ENCODE measurements at regions not wholly inside any gene's neighbourhood (a gene's known extent, or its start where the extent isn't known, plus 50 kb on each side); places are given as distances from the start of the nearest gene placed in this dataset.

DNA sequence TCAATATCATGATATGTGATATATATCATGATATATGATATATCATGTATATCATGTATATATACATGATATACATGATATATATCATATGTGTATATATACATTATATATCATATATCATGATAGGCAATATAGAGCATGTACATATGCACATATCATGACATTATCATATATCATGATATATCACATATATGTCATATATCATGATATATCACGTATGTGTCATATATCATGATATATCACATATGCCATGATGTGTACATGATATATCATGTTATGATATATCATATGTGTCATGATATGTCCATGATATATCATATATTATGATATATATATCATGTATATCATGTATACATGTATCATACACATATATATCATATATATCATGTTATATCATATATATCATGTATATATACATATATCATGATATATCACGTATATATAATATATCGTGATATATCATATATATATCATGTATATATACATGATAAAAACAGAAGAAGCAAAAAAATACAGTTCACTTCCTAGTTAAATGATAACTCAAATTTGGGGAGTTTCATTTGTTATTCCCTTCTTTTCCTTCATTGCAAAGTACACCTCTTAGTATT lies 670.1 kb upstream of the EPHA5 start:
- no peak for TF ChIP-seq CTCF (conservative IDR thresholded peaks at IDR 0.05; ENCODE audit: low read depth, low read length)
- no peak overlapping the region for H3K4me3 ChIP-seq (ENCODE audit: low read depth, low read length)
- DNase-seq (ENCODE audit: low read depth): no peak

- no peak overlapping the region for H3K4me3 ChIP-seq (ENCODE audit: low read depth, low read length)
- TF ChIP-seq CTCF (conservative IDR thresholded peaks at IDR 0.05; ENCODE audit: low read depth, low read length): no peak
- DNase-seq (ENCODE audit: low read depth): no peak
These were observed 668.7 kb upstream of the EPHA5 start for GRCh38 chr4:66339007-66339406.

GRCh38 chr4:66331761-66332160 lies 661.5 kb upstream of the EPHA5 start:
- TF ChIP-seq CTCF (conservative IDR thresholded peaks at IDR 0.05; ENCODE audit: low read depth, low read length): no peak
- no peak for DNase-seq (ENCODE audit: low read depth)
- H3K4me3 ChIP-seq (ENCODE audit: low read depth, low read length): no peak overlapping the region

- TF ChIP-seq CTCF (conservative IDR thresholded peaks at IDR 0.05; ENCODE audit: low read depth, low read length): no peak
- H3K4me3 ChIP-seq (ENCODE audit: low read depth, low read length): no peak overlapping the region
- no peak for DNase-seq (ENCODE audit: low read depth)
These were observed 659.8 kb upstream of the EPHA5 start for GRCh38 chr4:66330125-66330524.

DNA sequence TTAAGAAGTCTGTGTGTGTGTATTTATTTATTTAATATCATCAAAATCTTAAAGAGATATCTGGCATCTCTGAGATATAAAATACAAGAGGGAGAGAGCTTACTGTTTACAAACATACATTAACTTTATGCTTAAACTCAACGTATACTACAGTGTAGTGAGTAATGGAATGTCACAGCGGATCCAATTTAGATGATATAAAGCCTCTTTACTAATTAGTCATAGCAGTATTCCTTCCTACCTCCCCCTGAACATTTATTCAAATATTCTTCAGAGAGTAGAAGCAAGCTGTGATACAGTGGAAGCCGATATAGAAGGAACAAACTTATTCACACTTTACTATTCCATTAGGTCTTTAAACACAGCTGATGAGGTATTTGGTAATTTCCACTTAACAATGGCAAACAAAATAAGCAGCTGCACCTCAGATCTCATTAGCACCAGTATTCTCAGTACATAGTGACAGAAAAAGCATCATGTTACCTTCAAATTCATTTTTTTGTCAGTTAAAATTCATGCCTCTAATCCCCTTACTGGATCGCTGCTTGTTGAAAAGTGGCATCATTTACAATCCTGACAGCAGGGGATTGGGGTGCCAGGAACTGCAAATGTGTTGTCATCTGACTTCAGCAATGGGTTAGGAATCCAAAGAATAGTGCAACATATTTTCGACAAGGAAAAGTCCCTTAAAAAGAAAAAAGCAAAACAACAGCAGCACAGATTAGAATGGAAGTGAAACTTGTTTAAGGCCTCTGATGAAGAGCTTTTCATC lies 658.7 kb upstream of the EPHA5 start:
- TF ChIP-seq CTCF (conservative IDR thresholded peaks at IDR 0.05; ENCODE audit: low read depth, low read length): no peak

DNA sequence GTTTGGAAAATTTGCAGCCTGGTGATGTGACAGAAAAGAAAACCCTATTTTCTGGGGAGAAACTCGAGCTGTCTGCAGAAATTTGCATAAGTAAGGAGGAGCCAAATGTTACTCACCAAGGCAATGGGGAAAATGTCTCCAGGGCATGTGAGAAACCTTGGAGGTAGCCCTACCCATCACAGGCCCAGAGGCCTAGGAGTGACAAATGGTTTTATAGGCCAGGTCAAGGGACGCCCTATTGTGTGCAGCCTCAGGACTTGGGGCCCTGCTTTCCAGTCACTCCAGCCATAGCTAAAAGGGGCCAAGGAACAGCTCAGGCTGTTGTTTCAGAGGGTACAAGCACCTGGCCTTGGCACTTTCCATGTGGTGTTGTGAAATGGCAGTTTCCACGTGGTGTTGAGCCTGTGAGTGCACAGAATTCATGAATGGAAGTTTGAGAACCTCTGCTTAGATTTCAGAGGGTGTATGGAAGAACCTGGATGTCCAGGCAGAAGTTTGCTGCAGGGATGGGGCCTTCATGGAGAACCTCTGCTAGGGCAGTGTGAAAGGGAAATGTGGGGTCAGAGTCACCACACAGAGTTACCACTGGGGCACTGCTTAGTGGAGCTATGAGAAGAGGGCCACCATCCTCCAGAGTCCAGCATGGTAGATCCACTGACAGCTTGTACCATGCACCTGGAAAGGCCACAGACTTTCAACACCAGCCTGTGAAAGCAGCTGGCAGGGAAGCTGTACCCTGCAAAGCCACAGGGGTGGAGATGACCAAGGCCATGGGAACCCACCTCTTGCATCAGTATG lies 637.6 kb upstream of the EPHA5 start:
- no peak for DNase-seq (ENCODE audit: low read depth)
- no peak for TF ChIP-seq CTCF (conservative IDR thresholded peaks at IDR 0.05; ENCODE audit: low read depth, low read length)
- H3K4me3 ChIP-seq (ENCODE audit: low read depth, low read length): no peak overlapping the region

More for the DNA sequence above, 658.7 kb upstream of the EPHA5 start:
- no peak for DNase-seq (ENCODE audit: low read depth)
- no peak overlapping the region for H3K4me3 ChIP-seq (ENCODE audit: low read depth, low read length)
